GM18861 (cell line): ENCODE measurements at regions not wholly inside any gene's neighbourhood (a gene's known extent, or its start where the extent isn't known, plus 50 kb on each side); places are given as distances from the start of the nearest gene placed in this dataset.

Source experiments
- ATAC-seq: cut with Tn5 transposase; IDR thresholded peaks from one replicate; pipeline ENCODE4 v1.9.1; 2021; ENCODE audit not compliant: unreplicated experiment

DNA sequence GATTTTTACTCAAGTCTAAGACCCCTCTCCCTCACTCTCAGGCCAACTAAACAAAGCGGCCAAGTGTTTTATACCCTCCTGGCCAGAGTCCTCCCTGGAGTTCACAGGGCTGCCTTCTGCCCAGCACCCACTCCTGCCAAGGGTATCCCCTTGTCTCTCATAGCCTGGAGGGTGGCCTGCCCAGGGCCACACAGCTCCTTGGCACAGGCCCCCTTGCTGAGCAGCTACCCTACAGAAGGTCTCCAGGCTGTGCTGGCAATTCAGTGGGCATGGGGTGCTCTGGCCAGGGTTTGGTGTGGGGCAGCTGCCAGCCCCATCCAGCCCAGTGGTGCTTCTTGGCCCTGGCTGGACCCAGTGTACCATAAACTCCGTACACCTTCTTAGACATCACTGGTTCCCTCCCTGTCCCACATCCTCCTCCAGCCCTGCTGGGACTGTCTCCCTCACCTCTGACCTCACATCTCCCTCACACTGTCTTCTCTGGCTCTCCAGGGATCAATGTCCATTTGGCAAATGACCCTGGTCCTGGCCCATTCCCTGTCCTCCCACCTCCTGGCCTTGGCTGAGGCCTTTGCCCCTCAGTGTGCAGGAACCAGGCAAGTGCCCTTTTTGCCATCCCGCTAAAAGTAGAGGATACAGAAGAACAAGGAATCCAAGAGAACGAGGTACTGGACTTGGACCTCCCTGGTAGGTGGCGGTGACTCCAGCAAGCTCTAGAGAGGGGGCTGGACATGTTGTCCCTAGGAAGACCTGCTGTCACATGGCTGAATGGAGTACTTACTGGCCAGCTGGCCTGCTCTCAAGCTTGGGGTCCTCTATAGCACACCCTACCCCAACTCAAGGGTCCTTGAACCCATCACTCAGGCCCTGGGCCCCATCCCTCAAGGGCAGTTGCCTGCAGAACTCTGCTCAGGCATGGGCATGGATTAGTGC, 50.0 kb upstream of the TRPM1 start:
- ATAC-seq, result no peak

DNA sequence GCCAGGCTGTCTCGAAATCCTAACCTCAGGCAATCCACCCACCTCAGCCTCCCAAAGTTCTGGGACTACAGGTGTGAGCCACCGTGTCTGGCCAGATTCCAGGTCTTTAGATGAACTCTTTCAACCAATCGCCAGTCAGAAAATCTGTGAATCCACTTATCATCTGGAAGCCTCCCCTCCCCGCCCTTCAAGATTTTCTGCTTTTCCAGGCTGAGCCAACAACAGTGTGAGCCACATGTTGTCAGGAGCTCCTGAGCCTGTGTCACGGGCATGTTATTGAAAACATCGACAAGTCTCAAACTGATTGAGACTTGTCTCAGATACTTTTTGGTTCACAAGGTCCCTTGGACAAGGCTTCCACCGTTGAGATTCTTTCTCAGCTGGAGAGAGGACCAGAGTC, 52.0 kb upstream of the TRPM1 start:
- no peak for ATAC-seq

DNA sequence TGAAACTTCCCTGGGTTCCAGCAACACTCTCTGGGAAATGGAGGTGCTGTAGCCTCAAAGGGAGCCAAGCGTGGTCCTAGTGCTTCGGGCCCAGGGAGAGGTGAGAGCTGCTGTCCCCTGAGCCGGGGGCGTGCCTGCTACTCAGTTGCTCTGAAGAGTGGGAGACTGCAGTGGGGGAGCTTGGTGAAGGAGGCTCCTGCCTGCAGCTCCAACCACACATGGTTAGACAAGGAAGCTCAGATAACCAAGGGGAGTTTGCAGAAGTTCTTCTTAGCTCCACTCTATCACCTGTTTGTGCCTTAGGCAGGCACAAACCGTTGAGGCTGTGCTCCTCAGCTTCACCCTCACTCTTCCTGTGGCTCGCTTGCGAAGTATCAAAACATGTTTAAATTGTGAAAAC, 53.6 kb upstream of the TRPM1 start:
- no peak for ATAC-seq

DNA sequence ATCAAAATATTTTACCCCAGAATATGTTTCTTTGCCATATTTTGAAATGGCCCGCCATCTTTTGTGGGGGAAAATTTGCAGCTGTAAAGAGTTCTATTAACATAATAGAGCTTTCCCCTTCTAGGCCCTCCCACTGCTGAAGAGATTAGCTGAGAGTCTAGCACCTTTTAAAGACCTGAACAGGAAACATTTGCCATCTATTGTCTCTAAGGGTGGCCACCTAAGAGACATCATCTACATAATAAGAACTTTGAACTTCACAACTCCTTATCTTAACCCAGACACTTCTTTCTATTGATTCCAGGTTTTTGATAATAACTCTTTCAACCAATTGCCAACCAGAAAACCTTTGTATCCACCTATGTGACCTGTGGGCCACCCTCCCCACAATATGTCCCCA, 54.7 kb upstream of the TRPM1 start:
- no peak for ATAC-seq

DNA sequence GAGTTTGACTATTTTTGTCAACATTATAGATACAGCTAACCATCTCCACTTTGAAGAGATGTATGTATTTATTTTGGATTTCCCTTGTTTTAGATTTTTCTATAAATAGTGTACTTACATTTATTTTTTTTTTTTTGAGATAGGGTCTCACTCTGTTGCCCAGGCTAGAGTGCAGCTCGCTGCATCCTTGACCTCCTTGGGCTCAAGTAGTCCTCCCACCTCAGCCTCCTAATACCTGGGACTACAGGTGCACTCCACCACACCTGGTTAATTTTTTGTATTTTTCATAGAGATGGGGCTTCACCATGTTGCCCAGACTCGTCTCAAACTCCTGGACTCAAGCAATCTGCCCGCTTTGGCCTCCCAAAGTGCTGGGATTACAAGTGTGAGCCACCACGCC, 55.3 kb upstream of the TRPM1 start:
- no peak for ATAC-seq

DNA sequence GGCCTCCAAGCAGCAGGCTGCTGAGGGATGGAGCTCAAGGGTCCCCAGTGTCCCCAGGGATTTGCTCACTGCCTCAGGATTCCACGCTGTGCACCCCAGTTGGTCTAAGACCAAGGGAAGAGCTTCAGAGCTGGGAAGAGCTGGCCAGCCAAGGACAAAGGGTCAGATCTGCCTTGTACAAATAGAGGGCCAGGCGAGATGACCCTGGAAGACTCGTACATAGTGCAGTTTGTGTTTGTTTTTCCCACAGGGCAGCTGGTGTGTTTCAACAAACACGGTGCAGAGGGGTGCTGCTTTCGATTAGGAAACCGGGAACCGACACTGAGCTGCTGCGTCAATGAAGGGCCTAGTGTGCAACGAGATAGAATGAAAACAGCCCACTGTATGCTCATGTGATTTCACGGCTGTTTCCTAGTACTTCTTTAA, 56.1 kb upstream of the TRPM1 start:
- ATAC-seq, result no peak

DNA sequence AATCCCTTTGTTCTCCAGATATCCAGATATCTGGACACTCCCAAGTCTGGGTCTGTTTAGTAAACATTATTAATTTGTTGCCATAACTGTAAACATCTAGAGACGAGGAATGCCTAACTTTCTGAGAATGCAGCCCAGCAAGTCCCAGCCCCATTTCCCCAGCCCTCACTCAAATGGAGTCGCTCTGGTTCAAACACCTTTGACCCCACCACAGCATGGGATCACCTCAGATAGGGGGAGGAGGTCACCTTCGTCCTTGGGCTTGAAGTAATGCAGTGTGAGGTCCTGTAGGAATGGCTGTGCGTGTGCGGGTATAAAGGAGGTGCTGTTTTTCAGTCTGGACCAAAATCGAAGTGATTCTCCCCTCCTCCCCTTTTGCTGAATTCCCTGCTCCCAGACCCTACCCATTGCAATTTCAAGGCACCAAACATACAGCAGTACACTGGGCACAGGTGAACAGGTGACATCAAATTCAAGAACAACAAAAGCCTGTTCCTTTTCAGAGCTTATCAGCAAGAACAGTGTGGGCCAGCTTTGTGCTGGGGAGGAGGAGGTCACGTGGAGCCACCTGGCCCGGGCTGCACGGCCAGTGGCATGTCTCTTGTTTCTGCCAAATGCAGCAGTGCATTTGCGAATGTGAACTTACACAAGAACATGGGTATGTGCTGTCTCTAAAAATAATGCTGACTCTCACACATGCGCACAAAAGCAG, 57.5 kb upstream of the TRPM1 start:
- ATAC-seq, result no peak

DNA sequence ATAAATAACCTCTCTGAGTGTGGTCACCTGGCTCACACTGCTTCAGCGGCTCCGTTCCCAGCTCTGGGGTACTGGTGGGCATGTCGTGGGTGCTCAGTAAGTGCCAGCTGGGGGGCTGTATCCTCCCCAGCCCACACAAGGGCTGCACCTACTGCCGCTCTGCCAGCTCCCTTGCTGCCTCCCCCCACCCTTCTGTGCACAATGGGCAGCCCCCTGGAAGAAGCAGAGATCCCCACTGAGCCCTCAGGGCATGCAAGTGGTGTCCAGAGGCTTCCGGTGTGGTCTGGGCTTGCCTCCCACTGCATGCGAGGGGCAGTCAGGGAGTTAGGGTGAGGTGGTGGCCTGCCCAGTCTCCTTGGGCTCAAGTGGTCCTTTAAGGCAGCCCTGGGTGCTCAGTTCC, 58.3 kb upstream of the TRPM1 start:
- no peak for ATAC-seq

DNA sequence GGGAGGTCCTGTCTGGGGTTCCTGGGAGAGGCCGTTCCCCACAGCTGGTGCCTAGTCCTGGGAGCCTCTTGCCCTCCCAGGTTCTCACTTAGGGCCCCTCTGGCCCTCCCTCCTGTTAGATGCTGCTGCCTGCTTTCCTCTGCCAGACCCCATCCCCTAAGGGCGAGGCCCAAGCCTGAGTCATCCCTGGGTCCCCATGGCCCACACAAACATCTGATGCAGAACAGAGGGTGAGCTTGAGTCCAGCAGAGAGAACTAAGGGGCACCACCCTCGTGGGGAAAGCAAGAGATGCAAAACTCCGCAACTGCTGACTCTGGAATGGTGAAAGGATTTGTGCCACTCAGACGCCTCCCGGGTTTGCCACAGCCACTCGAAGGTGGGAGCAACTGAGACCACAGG, 58.8 kb upstream of the TRPM1 start:
- no peak for ATAC-seq

DNA sequence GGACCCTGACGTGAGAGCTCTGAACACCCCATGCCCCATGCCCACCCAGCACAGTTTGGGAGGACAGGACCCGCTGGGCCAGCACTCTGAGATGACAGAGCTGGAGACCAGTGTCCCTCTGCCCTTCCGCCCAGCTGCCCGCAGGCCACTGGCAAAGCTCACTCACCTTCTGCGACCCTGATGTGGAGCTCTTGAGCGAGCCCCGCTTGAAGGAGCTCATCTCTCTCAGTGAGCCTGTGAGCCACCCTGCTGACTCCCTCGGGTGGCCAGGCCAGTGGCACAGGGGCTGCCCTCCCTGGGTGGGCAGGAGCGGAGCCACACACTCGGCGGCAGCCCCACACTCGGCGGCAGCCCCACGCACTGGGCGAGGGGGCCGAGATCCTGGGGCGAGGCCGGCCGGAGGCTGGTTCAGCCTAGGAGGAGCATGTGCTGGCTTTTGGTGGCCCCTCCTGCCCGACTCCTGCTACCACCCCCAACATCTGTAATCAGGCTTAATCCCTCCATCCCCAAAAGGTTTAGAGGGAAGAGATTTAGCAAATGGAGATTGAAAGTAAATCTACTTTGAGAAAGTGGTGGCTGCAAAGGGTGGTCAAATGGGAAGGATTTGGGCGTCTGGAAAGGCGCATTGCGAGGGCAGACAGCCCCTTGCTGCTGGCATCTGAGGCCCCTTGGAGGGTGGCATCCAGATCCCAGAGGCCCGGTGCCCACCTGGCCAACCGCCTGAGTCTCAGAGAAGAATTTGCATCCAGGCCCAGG, 59.4 kb upstream of the TRPM1 start:
- ATAC-seq, result no peak

DNA sequence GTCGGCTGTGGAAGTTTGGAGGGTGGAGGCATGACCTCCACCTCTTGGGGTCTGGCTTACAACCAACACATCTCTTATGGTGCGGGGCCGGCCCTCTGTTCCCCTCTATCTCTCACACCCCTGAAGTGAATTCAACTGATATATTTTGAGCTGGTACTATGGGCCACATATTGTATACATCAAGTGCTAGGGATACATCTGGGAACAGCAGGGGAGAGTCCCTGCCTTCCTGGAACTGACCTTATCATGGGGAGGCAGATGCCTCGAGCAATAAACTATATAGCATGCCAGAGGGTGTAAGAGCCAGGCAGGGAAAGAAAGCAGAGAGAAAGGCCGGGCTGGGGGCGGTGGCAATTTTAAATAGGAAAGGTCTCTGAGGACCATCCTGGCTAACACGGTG, 60.4 kb upstream of the TRPM1 start:
- ATAC-seq, result no peak

DNA sequence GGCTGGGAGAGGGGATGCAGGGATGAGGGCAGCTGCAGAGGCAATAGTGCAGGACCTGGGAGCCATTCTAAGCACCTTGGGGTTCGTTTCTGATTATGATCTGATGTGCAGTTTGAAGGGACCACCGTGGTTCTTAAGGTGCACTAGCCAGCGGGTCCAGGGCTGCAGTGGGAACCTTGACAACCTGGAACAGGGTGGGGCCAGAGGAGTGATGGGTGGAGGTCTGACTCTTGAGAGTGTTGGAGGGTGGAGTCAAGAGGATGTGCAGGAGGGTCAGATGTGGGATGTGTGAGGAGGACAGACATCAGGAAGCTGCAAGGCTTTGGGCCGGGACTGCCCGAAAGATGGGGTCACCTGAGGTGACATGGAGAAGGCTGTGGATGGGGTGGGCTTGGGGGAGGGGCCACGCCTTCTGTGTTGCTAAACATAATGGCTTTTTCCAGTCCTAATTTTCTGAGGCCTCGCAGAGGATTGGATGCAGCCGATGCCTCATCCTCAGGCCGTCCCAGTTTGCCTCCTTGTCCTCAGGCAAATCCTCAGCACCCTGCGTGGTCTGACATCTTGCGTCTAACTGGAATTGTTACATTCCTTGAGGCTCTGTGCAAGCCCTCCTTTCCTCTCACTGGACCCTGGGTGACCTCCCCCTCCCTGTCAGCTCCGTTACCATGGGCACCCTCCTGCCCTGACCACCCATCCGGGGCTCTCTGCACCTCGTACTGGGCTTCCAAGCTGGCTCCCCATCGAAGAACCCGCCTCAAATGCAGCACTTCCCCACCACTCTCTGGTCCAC, 61.4 kb upstream of the TRPM1 start:
- ATAC-seq, result no peak

DNA sequence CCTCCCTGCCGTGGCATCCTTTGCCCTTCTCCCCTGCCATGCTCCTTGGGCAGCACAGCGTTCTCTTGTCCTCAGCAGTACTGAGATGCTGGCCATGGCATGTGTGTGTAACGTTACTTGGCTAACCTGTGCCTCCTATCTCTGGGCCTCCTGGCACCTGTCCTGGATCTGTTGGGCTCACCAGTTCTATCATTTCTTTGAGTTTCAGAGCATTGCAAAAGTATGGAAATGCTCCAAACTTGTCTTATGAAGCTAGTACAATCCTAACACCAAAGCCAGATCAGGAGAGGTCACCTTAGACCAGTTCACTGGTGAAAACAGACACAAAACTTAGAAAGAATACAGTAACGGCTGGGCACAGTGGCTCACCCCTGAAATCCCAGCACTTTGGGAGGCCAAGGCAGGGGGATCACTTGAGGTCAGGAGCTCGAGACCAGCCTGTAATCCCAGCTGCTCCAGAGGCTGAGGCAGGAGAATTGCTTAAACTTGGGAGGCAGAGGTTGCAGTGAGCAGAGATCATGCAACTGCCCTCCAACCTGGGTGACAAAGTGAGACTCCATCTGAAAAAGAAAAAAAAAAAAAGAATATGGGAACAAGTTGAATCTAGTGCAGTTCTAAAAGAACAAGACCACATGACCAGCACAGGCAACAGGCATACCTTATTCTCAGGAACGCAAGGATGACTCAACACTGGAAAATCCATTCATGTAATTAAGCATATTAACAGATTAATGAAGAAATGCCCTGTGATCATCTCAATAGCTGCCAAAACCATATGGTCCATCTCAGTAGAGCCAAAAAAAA, 62.4 kb upstream of the TRPM1 start:
- no peak for ATAC-seq

DNA sequence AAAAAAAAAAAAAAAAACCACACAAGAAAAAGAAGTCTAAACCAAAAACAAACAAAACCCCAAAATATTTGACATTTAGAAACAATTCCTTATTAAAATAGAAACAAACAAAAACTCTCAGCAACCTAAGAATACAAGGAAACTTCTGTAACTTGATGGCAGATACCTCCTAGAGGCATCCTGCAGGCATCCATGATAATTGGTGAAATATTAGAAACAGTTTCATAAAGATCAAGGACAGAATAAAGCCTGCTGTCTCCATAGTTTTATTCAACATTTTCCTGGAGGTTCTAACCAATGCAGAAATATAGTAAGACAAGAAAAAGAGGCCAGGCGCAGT, 63.0 kb upstream of the TRPM1 start:
- ATAC-seq, result no peak

DNA sequence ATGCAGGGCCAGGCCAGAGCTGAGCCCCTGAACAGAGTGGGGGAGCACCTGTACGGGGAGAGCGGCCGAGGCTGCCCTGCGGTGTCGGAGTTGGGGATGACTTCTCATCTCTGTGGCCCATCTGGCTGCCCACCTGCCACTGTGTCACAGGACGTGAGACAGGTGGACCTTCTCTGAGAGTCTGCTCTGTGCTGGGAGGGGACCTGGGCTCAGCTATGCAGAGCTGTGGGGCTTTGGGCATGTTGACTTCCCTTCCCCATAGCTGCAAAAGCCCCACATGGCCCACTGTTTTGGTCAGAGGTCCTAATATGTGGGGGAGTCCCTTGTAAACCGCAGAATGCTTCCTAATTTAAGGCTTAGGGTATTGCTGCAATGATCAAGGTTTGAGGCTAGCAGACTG, 68.0 kb upstream of the TRPM1 start:
- no peak for ATAC-seq

DNA sequence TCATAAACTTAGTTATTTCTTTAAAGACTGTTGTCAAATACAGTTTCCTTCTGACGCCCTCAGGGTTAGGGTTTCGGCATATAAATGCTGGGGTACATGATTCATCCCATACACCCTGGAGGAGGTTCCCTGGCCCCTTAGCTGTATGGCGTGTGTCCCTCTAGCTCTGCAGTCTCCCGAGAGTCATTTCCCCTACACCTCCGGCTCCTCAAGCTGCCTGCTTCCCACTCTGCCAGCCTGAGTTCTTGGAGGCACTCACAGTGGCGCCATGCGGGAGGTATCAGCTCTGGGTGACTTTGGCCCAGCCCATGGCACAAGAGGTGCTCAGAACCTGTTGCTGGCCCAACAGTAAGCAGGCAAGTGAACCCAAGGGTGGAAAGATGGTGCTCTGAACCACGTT, 70.2 kb upstream of the TRPM1 start:
- no peak for ATAC-seq

DNA sequence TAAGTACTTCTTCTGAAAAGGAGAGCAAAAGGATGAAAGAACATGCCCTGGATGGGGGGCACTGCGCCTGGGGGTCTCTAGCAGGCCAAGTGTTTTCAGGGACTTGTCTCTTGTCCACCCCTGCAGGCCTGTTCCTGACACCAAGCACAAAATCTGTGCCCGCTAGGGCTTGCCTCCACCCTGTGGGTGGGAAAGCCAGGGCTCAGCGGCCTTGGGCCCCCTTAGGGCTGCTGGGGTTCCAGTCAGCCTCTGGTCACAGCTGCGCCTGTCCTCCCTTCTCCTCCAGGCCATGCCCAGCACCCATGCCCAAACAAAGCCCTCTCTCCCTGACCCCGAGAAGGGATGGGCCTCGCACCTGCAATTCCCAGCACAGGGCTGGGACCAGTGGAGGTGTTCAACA, 71.1 kb upstream of the TRPM1 start:
- ATAC-seq, result no peak

DNA sequence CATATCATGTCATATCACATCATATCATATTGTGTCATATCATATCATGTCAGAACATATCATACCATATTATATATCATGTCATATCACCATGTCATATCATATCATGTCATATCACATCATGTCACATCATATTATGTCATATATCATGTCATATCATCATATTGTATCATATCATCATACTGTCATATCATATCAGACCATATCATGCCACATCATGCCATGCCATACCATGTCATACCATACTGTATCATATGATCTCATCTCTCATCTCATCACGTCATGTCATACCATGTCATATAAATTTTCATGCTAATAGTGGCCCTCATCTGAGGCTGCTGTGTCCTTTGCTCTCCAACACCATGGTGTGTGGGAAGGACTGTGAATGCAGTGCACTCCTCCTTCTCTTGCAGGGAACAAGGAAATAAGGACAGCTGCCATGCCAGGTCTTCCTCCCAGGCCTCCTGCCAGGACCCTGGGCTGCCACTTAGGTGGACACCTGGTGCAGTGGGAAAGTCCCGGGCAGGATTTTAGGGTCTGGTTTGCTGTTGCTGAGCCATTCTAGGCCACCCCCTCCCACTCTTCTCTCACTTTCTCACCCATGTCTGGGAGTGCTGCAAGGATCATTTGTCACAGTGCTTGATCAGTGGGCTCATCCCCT, 72.4 kb upstream of the TRPM1 start:
- ATAC-seq, result no peak

DNA sequence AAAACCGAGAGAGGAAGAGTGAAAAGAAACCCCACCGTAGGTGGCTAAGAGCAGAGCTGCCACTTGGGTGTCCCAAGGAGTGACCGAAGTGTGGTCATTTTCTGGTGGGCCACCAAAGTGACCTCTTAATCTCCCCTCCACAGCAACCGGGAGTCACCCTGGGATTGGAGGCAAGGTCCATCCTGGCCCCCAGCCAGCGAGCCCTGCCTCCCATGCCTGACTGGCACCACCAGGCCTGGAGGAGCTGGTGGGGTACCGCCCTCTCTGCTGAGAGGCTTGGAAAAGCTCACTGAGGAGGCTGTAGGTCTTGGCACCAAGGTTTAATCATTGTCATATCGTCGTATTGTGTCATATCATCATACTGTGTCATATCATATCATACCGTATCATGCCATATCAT, 74.0 kb upstream of the TRPM1 start:
- ATAC-seq, result no peak

DNA sequence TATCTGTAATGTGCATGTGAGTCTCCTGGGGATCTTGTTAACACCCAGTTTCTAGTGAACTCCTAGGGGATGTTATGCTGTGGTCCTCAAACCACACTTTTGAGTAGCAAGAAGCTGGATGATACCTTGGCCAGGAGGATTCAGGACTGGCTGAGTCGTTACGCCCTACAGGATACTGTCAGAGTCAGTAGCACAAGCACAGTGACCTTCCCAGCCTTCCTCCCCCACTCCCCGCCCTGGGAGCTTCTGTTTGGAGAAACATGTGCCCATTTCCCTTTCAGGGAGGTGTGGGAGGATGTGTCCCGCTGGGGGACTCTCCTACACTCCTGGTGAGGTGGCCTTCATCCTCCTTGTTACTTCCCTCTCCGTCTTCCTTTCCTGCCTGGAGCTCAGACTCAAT, 76.4 kb upstream of the TRPM1 start:
- no peak for ATAC-seq
